ENCODE measurements at regions not wholly inside any gene's neighbourhood (a gene's known extent, or its start where the extent isn't known, plus 50 kb on each side); places are given as distances from the start of the nearest gene placed in this dataset.
A peak's percentile ranks its signal among the peaks of the same experiment; 100 is the strongest.

GRCh38 chr21:43294194-43294902 is 125.5 kb downstream of the CRYAA start:
- Mint-ChIP-seq H3K4me3 (peak overlapping the region; percentile 58), H3K27me3 (peaks cover 41% of the 10 kb centered on the region), H3K27ac (peak overlapping the region; percentile 60), H3K4me1 (peaks cover 56% of the 10 kb centered on the region), H3K9me3 (ENCODE audit: insufficient read depth) (peaks cover 4% of the 10 kb centered on the region)
- no peaks in the 10 kb centered on the region for H3K36me3 ChIP-seq (replicated peaks in 1 of 2; ENCODE audit: control extremely low read depth in 1 of 2, control insufficient read depth in 1 of 2, extremely low read depth in 1 of 2, insufficient read depth in 2 of 2, low read length in 1 of 2)
- H4K20me1 ChIP-seq (ENCODE audit: control insufficient read depth, insufficient read depth, low read length, poor library complexity, severe bottlenecking): no peaks in the 10 kb centered on the region
- POLR2A ChIA-PET: no interaction called here
- H3K9ac ChIP-seq (ENCODE audit: low read length): no peak overlapping the region
- CTCF ChIA-PET: interaction anchor here (1.7 kb wide), 1 partner anchor 18 kb away, joined by 5 read pairs; no protein-coding TSS in a partner anchor
- intact Hi-C loops (cut with micrococcal nuclease): no loop called here
- 76% methylated on average over 9 of the region's 14 CpGs for WGBS (ENCODE audit: insufficient coverage)
- TF ChIP-seq CTCF (IDR thresholded peaks at IDR 0.05) (no peak), EZH2 (IDR thresholded peaks at IDR 0.05; ENCODE audit: borderline replicate concordance, insufficient read depth, low read depth, low read length, poor library complexity, severe bottlenecking) (no peak)
- ATAC-seq (ENCODE audit: low read depth) (no peak), DNase-seq (no peak)
- H3K9me3 ChIP-seq (ENCODE audit: control extremely low read depth in 1 of 3, control insufficient read depth in 2 of 3, insufficient read depth in 1 of 3, low read length in 2 of 3): peaks cover 0 to 22% (median 5%) of the 10 kb centered on the region in 3 donors
- no peaks in the 10 kb centered on the region for H3K79me2 ChIP-seq (ENCODE audit: control insufficient read depth, insufficient read depth, low read length)
- H3K27me3 ChIP-seq (replicated peaks in 1 of 4; ENCODE audit: control extremely low read depth in 1 of 4, control insufficient read depth in 3 of 4, insufficient read depth in 4 of 4, low read length in 3 of 4): peaks cover 0 to 11% (median 3%) of the 10 kb centered on the region in 4 experiments
- H3K27ac ChIP-seq (ENCODE audit: low read length in 2 of 2): no peak overlapping the region
- H3K4me1 ChIP-seq (ENCODE audit: control insufficient read depth in 2 of 2, insufficient read depth in 2 of 2, low read length in 2 of 2): peaks cover 32 to 53% of the 10 kb centered on the region in 2 donors
- H3K4me3 ChIP-seq (ENCODE audit: control extremely low read depth in 1 of 5, extremely low read depth in 1 of 5, insufficient read depth in 1 of 5, low read depth in 2 of 5, low read length in 4 of 5): no peak overlapping the region
- H3K4me2 ChIP-seq (replicated peaks; ENCODE audit: low read depth, low read length, poor library complexity, severe bottlenecking): peak overlapping the region; percentile 47
- H2AFZ ChIP-seq (ENCODE audit: insufficient read depth, low read depth, low read length, poor library complexity, severe bottlenecking): no peak overlapping the region

GRCh38 chr21:43292866-43293142 is 124.0 kb downstream of the CRYAA start:
- H3K27ac Mint-ChIP-seq: no peak overlapping the region
- ATAC-seq (ENCODE audit: low read depth) (no peak), DNase-seq (no peak)
- peaks cover 33% of the 10 kb centered on the region for H3K27me3 Mint-ChIP-seq
- Histone ChIP-seq H3K27ac (ENCODE audit: low read length in 2 of 2) (no peak overlapping the region), H3K79me2 (ENCODE audit: control insufficient read depth, insufficient read depth, low read length) (no peaks in the 10 kb centered on the region), H3K4me1 (ENCODE audit: control insufficient read depth in 2 of 2, insufficient read depth in 2 of 2, low read length in 2 of 2) (peaks cover 32 to 50% of the 10 kb centered on the region in 2 donors), H3K9me3 (ENCODE audit: control extremely low read depth in 1 of 3, control insufficient read depth in 2 of 3, insufficient read depth in 1 of 3, low read length in 2 of 3) (peaks cover 0 to 23% (median 5%) of the 10 kb centered on the region in 3 donors), H3K4me2 (replicated peaks; ENCODE audit: low read depth, low read length, poor library complexity, severe bottlenecking) (no peak overlapping the region), H3K27me3 (replicated peaks in 1 of 4; ENCODE audit: control extremely low read depth in 1 of 4, control insufficient read depth in 3 of 4, insufficient read depth in 4 of 4, low read length in 3 of 4) (peaks cover 0 to 11% (median 3%) of the 10 kb centered on the region in 4 experiments), H2AFZ (ENCODE audit: insufficient read depth, low read depth, low read length, poor library complexity, severe bottlenecking) (no peak overlapping the region), H4K20me1 (ENCODE audit: control insufficient read depth, insufficient read depth, low read length, poor library complexity, severe bottlenecking) (no peaks in the 10 kb centered on the region), H3K4me3 (ENCODE audit: control extremely low read depth in 1 of 5, extremely low read depth in 1 of 5, insufficient read depth in 1 of 5, low read depth in 2 of 5, low read length in 4 of 5) (no peak overlapping the region), H3K9ac (ENCODE audit: low read length) (no peak overlapping the region), H3K36me3 (replicated peaks in 1 of 2; ENCODE audit: control extremely low read depth in 1 of 2, control insufficient read depth in 1 of 2, extremely low read depth in 1 of 2, insufficient read depth in 2 of 2, low read length in 1 of 2) (no peaks in the 10 kb centered on the region)
- ChIA-PET POLR2A (no interaction called here), CTCF (no interaction called here)
- H3K9me3 Mint-ChIP-seq (ENCODE audit: insufficient read depth): peaks cover 6% of the 10 kb centered on the region
- H3K4me1 Mint-ChIP-seq: peaks cover 52% of the 10 kb centered on the region
- no CpG with 5 or more reads among the region's 2 CpGs for WGBS (ENCODE audit: insufficient coverage)
- no peak overlapping the region for H3K4me3 Mint-ChIP-seq
- intact Hi-C loops (cut with micrococcal nuclease): no loop called here
- TF ChIP-seq CTCF (IDR thresholded peaks at IDR 0.05): no peak
- no peak for TF ChIP-seq EZH2 (IDR thresholded peaks at IDR 0.05; ENCODE audit: borderline replicate concordance, insufficient read depth, low read depth, low read length, poor library complexity, severe bottlenecking)

Measured in B cell (primary cell).